ENCODE measurements at regions not wholly inside any gene's neighbourhood (a gene's known extent, or its start where the extent isn't known, plus 50 kb on each side); places are given as distances from the start of the nearest gene placed in this dataset.

DNA sequence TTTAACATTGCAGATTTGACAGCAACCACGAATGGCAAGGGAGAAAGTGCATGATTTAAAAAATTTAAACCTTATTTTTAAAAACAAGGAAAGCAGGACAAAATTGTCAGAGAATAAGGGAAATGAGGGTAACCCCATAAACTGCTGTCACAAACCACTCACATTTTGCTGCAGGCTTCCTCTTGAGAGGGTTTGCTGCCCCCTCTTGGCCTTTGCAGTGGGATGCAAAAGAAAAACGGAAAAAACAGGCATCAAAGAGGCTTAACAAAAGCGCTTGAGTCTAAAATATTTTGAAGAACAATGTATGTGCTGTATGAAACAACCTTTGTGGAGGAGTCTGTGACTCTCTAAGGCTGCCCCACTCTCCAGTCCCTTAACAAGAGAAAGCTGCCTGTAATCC lies 91.6 kb downstream of the TMX3 start:
- peak in 1 of 2 donors; percentile 5 for DNase-seq (ENCODE audit: low read depth in 2 of 2)

DNA sequence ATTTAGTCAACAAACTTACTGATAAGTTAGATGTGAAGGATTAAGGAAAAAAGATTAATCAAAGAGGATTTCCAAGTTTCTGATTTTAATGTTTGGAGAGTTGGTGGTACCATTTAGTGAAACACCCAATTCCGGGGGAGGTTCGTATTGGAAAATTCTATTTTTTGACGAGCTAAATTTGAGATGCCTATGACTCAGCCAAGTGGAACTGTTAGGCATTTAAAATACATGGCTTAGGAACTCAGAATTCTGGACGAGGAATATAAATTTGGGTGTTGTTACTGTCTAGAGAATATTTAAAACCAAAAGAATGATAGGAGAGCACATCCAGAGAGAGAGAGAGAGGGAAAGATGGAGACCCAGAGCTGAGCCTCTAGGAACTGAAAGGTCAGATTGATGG lies 103.6 kb downstream of the TMX3 start:
- DNase-seq (ENCODE audit: low read depth in 2 of 2): no peak

DNA sequence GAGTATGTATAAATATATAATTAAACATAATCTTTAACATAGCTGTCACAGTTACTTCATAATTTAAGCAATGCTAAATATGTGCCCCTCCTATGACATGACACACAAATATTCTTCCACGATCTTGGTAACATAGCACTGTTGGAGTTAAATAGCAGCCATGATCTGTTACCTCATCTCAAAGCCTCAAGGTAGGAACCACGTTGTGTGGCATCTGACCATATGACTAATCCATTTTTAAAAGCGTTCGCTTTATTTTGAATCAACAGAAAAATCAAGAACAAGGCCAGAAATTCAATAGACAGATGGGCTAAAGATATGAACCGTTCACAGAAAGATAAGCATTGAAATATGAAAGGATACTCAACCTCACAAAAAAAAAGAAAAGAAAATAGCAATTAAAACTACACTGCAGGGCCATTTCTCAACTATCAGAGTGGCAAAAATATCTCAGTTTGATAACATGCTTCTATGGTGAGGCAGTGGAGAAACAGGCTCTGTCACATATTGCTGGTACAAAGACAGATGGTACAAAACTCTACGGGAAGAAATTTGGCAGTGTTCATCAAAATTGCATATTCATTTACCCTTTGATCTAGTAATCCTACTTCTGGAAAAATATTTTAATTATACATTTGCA lies 105.9 kb downstream of the TMX3 start:
- DNase-seq (ENCODE audit: low read depth in 2 of 2): no peak

DNA sequence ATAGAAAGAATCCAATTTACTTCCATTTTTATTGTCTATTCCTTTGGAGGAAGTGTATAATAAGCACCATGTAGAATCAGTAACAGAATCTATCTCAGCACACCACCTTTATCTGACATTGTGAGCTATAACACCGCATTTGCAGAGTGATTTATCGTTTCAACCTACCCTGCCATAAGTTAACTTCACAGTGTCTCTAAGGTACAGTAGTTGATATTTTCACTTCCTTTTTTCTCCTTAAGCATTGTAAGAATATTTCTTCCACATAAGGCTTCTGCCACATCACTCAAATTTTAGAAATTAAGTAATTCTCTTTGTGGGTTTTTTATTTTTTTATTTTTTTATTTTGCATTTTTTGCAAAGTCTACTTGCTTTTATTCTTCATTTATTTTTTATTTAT lies 107.1 kb downstream of the TMX3 start:
- DNase-seq (ENCODE audit: low read depth in 2 of 2): no peak

DNA sequence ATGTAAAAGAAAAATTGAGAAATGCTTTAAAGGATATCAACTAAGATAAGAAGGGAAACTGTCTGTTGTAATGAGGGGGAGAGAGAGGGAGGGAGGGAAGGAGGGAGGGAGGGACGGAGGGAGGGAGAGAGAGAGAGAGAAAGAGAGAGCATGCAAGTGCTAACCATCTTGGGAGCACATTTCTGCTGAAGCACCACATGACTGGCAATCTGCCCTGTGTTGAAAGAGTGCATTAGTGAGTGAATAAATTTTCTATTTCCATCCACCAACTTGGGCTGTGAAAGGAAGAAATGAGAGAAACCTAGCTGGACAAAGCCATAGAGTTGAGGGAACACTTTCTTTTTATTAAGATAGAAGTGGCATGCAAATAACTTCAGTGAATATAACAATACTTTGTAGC lies 110.7 kb downstream of the TMX3 start:
- no peak for DNase-seq (ENCODE audit: low read depth in 2 of 2)

DNA sequence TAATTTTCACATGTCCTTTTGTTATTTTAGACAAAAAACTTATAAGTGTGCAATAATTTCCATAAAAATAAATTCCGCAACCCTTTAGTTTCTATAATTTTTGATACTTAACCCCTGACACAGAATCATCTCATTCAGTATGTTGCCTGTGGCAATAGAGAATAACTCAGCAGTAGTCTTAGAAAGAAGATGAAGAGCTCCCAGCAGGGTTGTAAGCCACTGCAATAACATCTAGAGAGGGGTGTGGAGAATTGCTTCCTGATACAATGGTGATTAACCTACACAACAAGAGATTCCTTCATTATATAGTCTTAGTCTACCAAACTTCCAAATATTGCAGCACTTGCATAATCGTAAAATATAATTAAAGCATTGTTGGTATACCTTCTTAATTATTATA lies 118.9 kb downstream of the TMX3 start:
- DNase-seq (ENCODE audit: low read depth in 2 of 2): no peak

DNA sequence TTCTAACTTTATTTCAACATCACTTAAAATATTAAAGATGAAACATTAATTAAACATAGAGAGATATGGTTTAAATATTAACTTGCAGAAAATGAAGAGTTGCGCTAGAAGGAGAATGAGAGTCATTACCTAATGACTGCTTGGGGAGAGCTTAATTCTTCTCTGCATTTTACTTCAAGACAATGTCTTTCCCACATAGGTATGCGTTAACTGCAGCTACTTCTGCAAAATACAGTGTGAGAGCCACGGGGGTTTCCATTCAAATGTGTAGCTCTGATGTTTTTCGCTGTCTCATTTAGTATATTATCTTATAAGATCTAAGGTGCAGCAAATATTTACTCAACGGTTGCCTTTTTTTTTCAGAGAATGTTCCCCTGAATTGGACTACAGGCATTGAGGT lies 126.7 kb downstream of the TMX3 start:
- DNase-seq (ENCODE audit: low read depth in 2 of 2): no peak

DNA sequence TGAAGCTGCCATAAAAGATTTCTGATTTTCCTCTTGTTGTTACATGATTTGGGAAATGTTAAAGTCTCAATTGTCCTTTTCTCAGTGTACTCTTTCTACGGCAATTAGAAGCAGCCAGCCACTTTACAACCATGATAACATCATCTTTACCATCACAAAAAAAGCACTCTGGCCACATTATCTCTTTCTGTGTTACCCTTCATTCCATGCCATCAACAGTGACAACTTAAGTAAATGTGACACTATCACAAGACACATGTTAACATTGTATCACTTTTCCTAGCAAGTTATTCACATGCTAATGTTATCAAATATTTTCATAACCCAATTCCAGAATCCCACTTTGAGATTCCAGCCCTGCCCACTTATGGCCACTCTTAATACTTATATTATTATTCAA lies 131.2 kb downstream of the TMX3 start:
- no peak for DNase-seq (ENCODE audit: low read depth in 2 of 2)

DNA sequence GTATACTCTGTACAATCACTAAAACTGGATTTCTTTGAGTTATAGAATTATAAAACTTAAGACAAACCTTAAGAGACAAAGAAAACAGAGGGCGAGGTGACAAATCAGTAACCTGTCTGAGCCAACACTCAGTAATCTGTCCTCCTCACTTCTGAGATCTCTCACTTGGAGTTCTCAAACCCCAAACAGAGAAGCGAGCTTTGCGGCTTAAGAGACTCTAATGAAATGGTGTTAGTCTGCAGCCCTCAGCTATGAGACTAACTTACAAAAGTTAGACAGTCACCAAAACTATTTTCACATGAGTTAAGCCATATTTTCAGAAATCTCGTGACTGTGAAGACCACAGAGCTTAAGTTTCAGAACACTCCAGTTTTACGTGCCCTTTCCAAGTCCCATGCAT lies 140.6 kb downstream of the TMX3 start:
- no peak for DNase-seq (ENCODE audit: low read depth in 2 of 2)

DNA sequence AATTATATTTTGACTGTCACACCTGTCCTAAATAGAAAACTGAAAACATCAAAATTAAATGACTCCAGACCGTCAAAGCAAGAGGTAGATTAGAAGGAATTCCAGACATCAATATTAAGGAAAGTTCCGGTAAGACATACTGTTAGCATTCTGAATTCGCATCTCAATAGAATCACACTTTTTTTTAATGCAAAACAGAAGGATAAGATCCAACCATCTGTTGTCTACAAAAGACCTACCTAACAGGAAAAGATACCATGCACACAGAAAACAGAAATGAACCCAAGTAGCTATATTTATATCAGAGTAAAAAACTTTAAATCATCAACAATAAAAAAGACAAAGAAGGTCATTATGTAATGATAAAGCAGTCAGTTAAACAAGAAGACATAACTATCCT lies 145.0 kb downstream of the TMX3 start:
- DNase-seq (ENCODE audit: low read depth in 2 of 2): no peak

DNA sequence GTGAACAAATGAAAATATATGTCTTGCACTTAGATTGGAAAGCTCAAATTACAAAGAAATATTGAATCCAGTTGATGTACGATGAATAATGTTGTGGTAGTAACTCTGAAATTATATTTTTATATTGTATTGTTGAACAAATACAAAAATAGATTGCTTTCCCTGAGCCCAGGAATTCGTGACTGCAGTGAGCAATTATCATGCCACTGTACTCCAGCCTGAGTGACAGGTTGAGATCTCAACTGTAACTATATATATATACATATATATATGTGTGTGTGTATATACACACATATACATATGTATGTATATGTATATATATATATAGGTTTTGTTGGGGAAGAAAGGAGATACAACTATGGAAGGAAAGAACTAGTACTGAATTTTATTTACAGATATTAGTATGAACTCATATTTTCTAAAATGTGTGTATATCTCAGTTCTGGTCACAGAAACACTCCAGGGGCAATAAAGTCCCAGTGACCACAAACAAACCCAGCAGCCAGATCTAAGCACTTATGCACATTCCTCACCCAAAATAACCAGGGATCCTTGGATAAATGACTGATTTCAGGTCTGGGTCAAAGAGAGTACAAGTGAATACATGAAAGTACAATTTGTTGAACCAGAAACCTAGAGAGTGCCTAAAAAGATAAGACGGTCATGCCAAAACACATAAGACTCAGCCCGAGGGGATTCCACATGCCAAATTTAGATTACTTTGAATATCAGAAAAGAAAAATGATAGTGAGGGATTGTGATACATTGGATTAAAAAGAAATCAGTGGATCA lies 146.3 kb downstream of the TMX3 start:
- no peak for DNase-seq (ENCODE audit: low read depth in 2 of 2)

DNA sequence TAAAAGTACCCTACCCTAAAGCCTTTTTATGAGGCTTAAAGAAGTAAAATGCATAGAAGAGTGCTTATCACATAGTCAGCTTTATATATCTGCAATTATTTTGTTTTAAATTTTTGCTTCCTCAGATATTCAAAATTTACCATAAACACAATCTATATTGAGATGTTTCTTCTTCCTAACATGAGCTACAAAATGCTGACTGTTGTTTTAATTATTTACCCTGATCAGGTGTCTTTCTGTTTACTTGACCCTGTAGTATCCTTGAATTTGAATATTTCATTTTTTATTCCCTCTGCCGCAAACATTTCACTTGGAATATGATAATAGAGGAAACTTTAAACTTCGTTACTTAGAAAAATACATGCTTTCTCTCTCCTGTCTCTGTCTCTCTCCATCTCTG lies 147.9 kb downstream of the TMX3 start:
- no peak for DNase-seq (ENCODE audit: low read depth in 2 of 2)

DNA sequence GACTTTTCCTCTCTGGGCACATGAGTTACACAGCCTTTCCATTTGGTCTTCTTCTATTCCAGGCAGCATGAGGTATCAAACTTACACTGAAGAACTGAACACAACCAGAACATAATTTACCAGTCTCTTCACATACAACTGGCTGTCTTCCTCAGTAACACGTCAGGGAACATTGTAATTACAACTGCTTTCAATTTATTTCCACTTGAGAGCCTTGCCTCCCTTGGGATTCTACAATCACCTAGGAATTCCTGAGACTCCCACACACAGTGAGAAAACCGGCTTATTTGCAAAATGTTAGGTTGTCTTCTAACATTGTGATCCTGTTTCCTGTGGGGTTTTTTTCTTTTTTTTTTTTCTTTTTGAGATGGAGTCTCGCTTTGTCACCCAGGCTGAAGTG lies 149.9 kb downstream of the TMX3 start:
- no peak for DNase-seq (ENCODE audit: low read depth in 2 of 2)

DNA sequence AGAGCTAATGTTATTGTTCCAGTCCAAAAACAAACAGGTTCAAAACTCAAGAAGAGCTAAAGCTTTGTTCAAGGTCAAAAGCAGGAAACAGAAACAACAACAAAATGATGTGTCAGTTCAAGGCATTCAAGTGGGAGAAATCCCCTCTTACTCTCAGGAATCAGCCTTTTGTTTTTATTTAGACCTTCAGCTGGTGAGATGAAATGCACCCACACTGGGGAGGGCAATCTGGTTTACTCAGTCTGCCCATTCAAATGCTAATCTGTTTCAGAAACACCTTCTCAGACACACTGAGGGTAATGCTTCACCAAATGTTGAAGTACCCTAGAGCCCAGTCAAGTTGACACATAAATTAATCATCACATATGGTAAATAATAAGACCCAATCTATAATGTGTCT lies 150.6 kb downstream of the TMX3 start:
- DNase-seq (ENCODE audit: low read depth in 2 of 2): no peak

DNA sequence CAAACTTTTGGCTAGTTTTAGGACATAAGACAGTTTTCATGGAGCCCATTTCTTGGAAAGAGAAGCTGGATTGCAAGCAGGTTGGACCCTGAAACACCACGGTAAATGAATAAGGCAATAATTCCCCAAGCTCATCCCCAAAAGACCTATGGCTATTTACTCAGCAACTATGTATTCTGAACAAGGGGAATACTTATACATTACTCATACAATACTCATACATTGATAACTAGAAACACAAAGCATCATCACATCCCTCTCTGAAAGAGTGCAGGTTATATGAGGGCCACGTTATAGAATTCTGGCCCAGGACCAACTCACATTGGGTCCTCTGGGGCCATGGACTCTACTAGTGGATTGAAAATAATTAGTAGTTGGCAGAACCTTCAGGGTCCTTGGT lies 154.8 kb downstream of the TMX3 start:
- no peak for DNase-seq (ENCODE audit: low read depth in 2 of 2)

DNA sequence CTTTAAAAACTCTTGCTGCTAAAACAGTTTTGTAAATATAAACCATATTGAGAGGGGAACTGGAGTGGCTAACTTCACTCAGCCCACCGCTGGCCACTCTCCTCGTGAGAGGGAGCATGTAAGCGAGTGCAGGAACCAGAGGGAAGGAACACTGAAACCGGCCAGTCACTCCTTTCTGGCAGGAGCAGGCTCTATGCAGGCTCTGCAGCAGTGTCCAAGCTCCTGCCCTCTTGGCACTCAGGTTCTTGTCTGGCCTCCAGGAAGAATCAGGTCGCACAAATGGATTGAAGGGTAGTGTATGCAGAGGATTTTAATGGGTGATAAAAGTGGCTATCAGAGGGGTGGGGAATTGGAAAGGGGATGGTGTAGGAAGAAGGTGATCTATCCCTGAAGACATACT lies 157.7 kb downstream of the TMX3 start:
- DNase-seq (ENCODE audit: low read depth in 2 of 2): no peak

DNA sequence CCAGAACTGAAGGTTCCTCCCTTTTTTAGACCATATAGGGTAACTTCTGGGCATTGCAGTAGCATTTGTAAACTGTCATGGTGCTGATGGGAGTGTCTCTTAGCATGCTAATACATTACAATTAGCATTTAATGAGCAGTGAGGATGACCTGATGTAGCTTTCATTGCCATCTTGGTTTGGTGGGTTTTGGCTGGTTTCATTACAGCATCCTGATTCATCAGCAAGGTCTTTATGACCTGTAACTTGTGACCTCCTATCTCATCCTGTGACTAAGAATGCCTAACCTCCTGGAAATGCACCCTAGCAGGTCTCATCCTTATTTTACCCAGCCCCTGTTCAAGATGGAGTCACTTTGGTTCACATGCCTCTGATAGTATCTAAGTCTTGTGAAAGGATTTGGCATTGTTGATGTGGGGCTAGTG lies 159.0 kb downstream of the TMX3 start:
- DNase-seq (ENCODE audit: low read depth in 2 of 2): no peak

DNA sequence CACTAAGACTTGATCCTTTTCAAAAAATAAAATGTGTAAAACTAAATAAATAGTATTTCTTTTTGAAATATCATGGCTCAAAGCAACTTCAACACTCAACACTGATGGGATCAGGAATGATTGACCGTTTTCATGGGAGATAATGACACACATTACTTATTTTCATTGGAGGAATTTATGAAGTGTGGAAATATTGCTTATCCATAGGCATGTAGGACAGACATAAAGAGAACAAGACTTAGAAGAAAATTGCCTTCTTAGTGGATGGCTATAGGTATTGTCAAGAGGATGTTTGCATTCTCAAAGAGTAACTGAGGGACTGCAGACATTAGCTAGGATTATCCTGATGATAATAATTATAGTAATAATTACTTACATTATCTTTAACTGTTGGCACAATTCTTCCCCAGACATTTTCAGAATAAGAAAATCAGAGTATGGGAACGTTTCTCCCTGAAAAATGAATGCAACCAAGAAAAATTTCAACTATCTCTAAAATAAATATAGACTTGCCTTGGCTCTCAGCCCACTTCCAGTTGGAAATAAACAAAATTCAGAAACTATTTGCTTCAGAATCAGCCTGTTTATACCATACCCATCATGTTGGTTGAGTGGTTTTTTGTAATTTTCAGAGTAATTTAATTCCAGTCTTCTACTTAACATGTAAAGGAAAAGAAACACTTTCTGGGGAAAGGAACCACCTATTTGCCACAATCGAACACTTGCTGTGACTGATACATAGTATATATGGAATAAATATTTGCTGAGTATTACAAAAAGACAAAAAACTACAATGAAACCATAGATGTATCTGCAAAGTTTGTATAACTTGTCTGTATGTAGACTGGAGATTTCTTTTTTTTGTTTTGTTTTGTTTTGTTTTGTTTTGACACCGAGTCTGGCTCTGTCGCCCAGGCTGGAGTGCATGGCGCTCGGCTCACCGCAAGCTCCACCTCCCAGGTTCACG lies 165.7 kb downstream of the TMX3 start:
- no peak for DNase-seq (ENCODE audit: low read depth in 2 of 2)

DNA sequence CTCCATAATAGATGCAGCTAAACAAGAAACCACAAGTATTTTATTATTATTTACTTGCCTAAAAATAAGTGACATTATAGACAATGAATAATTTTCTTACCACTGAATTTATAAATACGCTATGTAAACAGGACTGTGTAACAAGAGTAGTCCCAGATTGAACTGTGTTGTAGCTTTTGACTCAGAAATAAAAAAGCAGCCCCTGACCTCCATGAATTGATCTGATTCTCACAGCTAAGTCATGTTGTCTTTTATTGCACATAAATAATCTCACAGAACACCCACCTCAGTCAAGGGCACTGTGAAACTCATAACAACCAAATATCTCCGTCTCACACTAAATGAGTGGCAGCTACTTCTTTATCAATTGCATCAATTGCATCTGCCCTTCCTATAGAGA lies 171.6 kb downstream of the TMX3 start:
- DNase-seq (ENCODE audit: low read depth in 2 of 2): no peak

DNA sequence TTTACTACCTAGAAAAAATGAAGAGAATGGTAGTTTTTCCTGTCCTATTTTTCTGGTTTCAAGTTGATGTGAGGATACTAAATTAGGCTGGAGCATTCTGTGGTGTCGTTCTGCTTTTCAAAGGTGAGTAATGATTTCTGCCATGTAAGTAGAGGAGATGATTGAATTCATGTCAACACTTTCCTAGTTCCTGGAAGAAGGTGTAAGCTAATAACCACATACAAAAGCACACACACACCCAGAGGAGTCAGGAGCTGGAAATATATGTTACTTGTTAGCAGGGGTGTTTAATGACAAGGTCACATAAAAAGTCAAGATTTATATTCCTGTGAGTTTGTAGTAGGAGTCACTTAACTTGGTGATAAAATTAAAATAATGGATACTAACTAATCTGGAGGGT lies 172.1 kb downstream of the TMX3 start:
- no peak for DNase-seq (ENCODE audit: low read depth in 2 of 2)

DNA sequence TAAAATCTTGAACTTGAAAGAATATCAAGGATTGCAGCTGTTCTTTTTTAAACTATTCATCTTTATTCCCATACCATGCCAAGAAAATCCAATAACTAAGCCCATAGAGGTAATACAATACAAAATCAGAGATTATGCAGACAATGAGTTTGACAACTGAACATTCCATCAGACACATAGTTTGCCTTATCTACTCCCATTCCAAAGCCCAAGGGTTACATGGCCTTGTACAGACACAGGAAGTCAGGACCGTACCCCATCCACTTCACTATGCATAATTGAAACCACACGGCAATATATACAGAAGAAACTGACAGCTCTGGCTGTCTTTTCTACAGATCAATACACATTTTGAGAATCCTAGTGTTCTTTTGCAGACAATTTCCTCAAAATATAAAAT lies 181.3 kb downstream of the TMX3 start:
- no peak for DNase-seq (ENCODE audit: low read depth in 2 of 2)

DNA sequence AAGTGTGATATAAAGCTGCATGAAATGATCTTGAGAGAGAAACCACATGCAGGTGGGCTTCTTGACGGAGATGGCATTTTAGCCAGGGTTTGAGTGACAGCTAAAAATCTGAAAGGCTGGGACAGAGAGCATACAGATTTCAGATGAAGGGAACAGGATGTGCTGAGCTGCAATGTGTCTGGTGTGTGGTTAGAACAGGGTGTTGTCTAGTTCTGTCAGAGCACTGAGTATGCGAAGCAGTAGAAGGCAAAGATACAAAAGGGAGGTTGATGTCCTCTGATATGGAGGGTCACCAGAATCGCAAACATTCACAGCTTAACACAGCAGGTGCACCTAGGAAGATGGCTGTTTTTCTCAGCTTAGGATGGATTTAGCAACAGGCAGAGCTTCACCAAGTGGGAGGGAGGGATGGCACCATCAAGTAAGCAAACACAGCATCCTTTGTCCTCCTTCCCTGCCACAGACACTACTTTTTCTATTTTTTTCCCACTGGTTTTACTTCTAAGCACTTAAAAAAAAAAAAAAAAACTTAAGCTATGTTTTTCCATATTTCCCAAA lies 182.5 kb downstream of the TMX3 start:
- DNase-seq (ENCODE audit: low read depth in 2 of 2): no peak
